NCI-H1694 (cell line): ENCODE measurements at regions not wholly inside any gene's neighbourhood (a gene's known extent, or its start where the extent isn't known, plus 50 kb on each side); places are given as distances from the start of the nearest gene placed in this dataset.
"Not testable (repeated sequence)": the region's sequence is repeated elsewhere in the genome, so short reads cannot be mapped to it uniquely, and the experiment has no call there.

Experiments
- DNase-seq: peaks from one replicate; lab custom pipeline; 2025; lab: John Stamatoyannopoulos, UW

DNA sequence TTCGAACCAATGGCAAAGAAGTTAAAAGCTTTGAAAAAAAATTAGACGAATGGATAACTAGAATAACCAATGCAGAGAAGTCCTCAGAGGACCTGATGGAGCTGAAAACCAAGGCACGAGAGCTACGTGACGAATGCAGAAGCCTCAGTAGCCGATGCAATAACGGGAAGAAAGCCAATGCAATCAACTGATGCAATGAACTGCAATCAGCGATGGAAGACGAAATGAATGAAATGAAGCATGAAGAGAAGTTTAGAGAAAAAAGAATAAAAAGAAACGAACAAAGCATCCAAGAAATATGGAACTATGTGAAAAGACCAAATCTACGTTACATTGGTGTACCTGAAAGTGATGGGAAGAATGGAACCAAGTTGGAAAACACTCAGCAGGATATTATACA lies 52.6 kb upstream of the MRPS30 start:
- DNase-seq: not testable (repeated sequence)

DNA sequence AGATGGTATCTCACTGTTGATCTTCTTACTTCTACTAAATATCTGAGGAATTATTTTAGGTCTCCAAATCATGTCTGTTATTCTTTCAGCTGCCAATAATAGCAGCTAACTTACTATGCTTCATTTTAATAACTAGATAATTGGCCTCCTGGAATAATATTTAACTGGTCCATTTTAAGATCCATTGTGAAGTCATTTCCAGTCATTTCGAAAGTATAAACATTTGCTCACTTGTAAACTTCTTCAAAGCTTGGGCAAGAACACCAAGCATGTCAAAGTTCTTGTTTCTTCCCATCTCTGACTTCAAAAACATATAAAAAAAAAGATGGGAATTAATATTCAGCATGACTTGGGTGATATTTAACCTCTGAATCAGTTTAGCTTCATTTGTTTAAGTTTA lies 61.4 kb upstream of the MRPS30 start:
- no peak for DNase-seq

DNA sequence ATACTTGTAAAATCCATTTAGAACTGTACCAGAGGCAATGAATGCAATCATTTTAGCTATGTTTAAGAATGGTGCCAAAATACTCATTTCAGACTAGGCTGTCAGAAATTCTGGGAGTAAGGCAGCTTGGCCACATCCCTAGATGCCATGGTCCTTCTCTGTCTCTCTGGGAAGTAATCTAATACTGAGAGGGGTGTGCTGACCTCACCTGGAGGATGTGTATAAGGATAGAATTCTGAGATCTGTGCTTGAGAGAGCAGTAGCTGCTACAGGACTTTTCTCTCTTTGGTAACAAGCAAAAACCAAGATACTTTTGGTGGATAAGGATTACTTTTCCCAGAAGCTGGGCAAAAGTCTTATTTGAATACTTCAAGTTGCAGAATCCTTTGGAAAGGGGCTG lies 68.1 kb upstream of the MRPS30 start:
- DNase-seq: no peak

DNA sequence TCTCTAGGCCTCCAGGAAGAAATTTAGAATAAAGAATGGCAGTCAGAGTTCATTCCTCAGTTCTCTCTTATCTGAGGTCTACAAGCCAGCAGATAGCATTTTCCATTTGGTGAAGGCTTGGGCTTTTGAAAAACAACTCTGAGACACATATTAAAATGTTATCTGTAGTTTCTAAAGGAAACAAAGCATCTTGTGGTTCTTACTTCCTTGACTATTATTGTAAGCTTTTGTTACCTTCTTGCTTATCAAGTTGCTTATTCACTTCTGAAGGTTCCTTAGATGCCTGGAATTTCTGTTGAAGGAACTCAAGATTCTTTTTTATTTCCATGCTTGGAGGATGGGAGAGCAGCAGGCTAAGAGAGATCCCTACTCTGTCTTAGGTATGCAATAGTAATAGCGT lies 79.2 kb upstream of the MRPS30 start:
- DNase-seq: no peak

DNA sequence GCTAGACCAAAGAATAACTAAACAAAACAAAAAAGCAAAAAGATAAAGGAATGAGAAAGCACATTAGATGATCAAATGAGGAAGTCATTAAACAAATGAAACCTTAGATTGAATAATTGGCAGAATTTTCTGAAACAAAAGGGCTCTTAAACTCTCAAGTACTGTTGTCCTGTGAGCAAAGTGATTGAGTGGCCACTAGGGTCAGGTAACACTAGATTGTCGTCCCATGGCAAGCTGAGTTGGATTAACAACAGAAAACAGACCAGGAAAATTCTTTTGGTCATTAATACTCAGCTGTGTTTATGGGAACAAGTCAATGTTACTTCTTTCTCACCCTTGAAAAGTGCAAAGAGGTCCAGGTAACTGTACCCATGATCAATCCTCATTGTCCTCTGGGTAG lies 81.6 kb upstream of the MRPS30 start:
- DNase-seq: no peak

DNA sequence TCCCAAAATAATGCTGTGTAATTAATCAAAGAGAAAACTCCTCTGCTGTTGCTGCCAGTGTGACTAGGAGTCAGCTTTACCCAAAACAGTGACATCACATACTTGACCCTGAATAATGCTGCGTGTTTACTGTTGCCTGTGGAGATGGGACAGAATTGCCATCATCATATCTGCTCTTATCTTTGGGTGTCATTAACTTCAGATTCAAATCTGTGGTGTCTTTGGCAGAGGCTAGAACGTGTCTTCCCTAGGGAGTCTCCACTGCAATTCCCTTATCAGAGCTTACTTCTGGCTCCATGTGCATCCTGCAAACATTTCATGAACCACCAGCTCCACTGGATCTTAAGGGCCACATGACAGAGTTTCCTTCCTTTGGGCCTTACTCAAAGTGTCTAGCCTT lies 88.9 kb upstream of the MRPS30 start:
- no peak for DNase-seq

DNA sequence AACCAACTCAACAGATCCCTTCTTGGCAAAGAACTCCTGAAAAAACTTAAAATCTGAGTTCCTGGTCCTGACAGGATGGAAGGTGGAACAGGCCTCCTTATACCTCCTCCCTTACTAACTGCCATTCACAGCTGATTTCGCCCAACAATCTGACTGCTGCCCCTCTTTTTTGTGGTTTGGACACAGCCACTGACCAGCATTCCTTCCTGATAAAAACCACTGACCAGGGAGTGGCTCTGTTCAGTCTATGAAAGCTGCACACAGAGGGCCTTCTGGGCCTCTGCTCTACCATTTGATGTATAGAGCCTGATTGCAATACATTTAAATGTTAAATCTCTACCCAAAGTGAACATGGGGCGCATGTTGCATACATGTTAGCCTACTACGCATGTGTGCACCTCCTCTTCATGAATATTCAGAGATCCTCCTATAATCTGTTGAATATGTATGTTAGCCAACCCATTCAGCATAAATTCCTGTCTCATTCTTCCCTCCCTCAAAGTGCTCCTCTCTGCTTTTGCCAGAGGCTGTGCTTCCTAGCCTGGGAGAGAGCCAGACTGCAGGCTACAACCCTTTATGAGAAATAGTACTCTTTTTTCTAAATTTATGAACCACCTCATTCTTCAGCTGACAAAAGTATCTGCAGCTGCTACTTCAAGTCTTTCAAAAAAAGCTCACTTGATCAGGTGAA lies 93.7 kb upstream of the MRPS30 start:
- DNase-seq: no peak

DNA sequence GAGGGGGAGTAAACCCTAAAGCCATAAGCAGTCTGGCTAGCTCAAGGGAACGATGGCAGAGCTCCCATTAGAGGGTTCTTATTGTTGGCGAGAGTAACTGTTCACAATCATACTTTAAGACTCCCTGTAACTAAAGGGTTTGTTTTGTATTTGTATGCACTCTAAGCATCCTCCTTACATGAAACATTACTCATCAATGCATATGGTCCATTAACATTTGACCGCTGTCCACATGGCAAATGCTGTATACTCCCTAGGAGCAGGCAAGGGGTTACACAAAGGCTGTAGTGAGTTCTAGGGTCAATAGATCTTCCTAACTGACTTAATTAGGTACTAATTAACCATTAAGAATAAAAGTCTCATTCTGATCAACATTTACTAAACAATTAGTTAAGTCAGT lies 95.3 kb upstream of the MRPS30 start:
- DNase-seq: no peak

DNA sequence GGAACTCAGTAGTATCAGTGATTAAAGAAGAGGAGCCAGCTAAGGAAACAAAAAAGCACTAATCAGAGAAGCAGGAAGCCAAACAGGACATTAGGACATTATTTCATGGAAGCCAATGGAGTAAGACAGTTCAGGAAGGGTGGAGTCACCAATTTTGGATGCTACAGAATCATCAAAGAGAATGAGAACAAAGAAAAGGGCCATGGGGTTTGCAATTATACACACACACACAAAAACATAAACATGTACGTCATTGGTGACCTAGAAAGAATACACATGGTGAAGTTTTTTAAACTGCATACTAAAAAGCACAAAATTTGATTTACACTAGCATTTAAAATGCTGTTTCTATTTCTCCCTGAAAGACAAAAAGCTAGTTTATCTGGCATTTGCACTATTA lies 96.8 kb upstream of the MRPS30 start:
- DNase-seq: no peak

DNA sequence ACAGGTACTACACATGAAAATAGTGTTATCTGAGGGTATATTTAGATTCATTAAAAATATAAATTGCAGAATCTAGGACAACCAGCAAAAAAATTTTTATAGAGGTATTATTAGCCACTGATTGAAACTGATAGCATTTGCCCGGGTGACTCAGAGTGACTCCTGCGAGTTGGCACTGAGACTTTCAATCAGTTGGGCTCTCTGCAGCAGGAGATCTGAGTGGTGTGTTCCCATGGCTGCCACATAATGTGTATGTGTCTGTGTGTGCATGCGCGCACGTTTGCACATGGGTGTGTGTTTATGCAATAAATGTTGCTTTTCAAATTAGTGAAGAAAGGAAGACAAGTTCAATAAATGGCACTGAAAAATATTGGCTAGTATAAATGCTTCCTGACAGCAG lies 100.1 kb upstream of the MRPS30 start:
- DNase-seq: no peak

DNA sequence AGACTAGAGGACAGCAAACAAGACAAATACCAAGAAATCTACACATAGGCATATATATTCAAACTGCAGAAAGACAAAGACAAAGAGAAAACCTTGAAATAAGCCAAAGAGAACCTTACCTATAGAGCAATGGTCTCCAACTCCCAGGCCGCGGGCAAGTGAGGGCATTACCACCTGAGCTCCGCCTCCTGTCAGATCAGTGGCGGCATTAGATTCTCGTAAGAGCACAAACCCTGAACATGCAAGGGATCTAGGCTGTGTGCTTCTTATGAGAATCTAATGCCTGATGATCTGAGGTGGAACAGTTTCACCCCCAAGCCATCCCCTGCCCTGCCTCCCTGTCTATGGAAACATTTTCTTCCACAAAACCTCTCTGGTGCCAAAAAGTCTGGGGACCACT lies 101.0 kb upstream of the MRPS30 start:
- no peak for DNase-seq

DNA sequence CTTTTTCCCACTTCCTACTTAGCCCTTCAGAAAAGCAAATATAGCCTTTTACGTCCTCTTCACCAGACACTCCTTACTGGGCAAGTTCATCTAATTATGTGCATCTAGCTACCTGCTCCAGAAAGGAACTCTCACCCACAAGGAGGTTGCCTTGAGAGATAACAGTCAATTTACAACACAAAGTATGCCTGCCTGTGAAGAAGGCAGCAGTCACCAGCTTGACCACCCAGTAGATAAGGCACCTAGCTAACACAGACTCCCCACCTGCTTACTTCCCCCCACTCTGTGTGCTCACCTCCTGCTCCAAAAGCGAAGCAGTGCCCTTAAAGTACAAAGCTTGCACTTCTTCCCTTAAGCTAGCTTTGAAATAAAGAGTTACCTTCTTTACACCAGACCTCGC lies 111.7 kb upstream of the MRPS30 start:
- DNase-seq: no peak

DNA sequence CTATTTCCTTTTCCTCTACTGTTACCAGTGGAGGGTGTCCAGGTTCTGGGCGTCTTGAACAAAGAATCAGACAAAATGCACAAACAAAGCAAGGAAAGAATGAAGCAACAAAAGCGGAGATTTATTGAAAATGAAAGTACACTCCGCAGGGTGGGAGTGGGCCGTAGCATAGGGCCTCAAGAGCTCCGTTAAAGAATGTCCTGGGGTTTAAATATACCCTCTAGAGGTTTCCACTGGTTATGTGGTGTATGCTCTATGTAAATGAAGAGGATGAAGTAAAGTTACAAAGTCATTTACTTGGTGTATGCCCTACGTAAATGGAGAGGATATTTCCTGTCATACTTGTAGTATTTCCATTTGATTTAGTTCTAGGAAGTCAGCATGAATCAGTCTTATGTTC lies 113.5 kb upstream of the MRPS30 start:
- no peak for DNase-seq

DNA sequence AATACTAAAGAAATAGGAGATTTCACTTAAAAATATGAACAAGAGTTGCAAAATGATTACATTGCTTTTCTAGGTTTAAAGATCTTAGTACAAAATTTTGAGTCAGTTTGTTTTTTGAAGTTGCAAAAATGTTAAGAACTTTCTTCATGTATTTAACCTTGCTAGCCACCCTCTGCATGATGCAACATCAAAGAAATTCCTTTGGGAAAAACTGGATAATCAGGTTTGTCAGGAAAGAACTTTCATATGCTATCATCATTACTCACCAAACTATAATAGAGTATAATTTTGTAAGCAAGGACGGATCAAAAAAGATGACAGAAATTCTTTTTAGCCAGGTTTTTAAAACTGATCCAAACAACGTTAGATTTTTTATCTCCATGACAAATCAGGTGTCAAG lies 116.9 kb upstream of the MRPS30 start:
- no peak for DNase-seq

DNA sequence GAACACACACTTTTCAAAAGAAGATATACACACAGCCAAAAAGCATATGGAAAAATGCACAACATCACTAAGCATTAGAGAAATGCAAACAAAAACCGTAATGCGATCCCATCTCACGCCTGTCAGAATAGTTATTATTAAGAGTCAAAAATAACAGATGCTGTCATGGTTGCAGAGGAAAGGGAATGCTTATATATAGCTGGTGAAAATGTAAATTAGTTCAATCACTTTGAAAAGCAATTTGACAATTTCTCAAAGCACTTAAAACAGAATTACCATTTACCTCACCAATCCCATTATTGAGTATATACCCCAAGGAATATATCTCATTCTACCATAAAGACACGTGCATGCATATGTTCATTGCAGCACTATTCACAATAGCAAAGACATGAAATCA lies 126.8 kb upstream of the MRPS30 start:
- DNase-seq: no peak

DNA sequence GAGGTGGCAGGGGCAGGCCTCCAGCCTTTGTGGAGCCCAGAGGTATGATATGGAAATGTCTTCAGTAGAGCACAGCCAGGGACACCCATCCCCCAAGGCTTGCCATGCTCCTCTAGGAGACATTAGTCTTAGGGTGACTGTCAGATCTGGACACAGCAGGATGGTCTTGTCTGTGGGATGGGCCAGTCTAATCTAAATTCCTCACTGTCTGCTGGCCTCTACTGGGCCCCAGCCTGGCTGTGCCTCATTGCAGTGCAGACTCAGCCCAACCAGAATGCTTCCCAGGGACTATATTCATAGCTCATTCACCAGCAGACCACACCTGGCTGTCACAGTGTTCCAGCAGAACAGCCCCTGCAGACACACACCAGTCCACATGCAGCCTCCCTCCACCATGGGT lies 129.5 kb upstream of the MRPS30 start:
- no peak for DNase-seq

DNA sequence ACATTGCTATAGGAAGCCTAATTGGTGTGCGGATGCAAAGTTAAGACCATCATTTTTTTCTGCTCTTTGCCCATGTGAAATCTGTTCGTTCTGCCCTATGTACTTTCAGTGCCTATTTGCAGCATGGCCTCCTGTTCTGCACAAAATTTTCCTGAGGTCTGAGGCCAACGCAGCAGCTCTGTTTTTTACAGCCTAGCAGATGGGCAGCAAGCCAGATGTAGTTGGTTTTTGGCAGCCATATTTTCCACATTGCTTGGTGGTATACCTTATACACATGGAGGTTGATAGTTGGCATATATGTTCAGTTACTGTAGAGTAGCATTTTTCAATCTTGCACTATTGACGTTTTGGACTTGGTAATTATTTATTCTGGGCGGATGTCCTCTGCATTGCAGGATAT lies 133.5 kb upstream of the MRPS30 start:
- no peak for DNase-seq

DNA sequence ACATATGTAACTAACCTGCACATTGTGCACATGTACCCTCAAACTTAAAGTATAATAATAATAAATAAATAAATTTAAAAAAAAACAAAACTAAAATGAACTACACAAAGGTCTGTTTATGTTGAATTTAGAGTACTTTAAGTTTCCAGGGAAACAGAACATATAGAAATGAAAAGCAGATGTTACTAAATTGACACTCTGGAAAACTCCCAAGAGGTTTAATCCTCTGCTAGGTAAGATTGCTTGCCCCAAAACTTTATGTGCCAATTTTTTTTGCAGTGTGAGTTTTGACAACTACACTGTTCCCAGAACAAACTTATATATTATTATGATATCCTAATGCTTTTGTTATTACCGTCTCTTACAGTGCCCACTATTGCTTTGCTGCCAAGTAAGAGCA lies 134.3 kb upstream of the MRPS30 start:
- no peak for DNase-seq

DNA sequence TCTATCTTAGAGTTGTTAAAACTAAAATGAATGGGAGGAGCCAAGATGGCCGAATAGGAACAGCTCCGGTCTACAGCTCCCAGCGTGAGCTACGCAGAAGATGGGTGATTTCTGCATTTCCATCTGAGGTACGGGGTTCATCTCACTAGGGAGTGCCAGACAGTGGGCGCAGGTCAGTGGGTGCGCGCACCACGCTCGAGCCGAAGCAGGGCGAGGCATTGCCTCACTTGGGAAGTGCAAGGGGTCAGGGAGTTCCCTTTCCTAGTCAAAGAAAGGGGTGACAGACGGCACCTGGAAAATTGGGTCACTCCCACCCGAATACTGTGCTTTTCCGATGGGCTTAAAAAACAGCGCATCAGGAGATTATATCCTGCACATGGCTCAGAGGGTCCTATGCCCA lies 140.3 kb upstream of the MRPS30 start:
- DNase-seq: not testable (repeated sequence)

DNA sequence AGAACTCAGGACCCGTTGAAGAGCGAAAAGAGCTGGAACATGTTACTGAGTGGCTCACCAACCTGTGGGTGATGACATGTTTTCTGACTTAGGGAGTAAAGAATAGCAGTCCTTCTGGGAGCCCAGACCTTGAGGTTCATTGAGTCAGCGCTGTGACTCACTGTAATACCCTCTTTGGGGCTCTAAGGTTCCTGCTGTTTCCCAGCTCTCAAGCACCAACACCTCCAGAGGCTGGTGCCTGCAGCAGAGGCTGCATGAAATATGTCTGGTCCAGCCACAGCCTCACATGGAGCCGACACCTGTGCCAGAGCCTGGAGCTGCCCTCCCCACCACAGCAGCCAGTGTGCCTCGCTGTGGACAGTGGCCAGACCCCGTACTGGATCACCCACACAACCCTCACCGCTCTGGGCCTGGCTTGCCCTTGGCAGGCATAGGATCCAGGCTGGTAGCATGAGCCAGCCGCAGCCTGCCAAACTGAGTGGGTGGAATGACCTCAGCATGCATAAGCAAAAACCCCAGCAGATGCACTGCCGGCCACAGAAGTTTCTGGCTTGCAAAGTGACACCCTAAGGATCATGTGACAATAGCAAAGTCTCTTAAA lies 143.5 kb upstream of the MRPS30 start:
- DNase-seq: no peak

DNA sequence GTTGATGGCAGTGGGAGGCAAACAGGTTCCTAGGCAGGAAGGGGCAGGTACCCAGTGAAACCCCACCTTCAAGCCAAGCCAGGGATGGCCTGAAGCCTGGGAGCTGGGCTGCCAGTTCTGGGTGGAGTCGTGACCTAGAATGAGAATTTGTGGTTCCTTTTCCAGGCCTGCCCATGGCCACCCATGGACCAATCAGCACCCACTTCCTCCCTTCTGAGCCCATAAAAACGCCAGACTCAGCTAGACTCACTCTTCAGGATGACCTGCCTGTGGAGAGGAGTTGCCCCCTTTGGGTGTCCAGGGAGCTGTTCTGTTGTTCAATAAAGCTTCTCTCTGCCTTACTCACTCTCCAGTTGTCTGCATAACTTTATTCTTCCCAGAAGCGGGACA lies 144.0 kb upstream of the MRPS30 start:
- no peak for DNase-seq

DNA sequence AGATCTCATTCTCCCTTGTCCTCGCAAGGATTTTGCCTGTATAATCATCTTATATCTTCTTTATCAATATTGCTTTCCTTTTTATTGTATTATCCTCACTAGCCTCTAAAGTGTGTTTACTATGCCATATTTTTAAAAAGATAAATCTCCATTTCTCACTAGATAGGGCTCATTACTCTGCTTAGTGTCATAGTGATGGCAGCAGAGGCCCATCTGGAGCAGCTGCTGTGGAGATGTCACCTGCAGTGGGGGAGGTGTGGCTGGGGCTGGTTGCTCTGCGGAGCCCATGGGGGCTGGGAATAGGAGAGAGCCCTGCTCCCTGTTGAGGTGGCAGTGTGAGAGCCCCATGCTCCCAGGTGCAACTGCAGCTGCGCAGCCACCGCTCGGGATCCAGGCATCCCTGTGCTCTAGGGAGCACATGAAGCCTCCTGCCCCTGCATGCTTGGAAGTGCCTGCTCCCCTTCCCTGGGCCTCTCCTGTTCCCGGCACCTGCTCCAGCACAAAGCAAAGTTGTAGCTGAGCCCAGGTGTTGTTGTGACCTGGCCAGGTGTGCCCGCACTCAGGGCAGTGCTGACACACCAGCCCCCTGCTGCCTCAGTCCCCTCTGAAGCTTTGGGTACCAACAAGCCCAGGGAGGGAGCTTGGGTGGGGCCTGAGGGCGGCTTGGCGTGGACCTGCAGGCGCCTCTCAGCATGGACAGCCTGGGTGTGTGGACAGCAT lies 144.6 kb upstream of the MRPS30 start:
- no peak for DNase-seq

DNA sequence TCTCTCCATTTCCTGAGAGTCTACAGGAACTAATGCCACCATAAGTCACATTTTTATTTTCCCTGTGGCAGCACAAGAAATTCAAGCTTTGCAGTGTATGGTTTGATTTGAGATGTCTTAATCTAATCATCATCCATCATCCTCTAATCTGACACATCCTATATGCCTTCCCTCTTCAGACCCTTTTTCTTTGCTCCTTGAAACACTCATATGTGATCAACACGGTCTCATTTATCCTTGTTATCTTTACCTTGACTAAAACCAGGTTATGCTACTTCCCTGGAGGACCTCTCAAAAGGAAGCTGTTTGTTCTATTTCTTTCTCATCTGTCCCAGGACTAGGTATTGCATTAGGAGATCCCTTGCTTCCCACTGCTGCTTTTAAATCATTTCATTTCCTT lies 146.9 kb upstream of the MRPS30 start:
- no peak for DNase-seq

DNA sequence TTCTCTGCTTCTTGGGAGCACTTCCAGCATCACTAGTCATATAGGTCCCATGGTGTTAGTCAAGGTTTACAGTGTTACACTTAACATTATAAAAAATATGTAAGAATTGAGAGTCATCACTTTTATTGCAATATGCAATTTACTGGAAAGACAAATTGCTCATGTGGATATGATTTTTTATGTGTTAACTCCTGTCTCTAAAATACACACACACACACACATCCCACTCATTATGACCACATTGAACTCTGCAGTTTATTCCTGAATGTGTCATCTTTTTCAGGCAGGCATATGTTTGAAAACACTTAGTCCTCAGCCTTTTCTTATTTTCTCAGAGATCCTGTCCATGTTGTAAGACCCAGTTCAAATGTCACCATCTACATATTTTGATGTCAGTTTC lies 148.5 kb upstream of the MRPS30 start:
- no peak for DNase-seq
